ENCODE measurements at regions not wholly inside any gene's neighbourhood (a gene's known extent, or its start where the extent isn't known, plus 50 kb on each side); places are given as distances from the start of the nearest gene placed in this dataset.

DNA sequence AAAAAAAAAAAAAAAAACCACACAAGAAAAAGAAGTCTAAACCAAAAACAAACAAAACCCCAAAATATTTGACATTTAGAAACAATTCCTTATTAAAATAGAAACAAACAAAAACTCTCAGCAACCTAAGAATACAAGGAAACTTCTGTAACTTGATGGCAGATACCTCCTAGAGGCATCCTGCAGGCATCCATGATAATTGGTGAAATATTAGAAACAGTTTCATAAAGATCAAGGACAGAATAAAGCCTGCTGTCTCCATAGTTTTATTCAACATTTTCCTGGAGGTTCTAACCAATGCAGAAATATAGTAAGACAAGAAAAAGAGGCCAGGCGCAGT lies 63.0 kb upstream of the TRPM1 start:
- Histone ChIP-seq H3K4me3 (ENCODE audit: low read length) (no peak overlapping the region), H2AFZ (ENCODE audit: low read depth, low read length) (no peak overlapping the region), H3K27me3 (ENCODE audit: insufficient read depth, low read depth, low read length) (no peaks in the 10 kb centered on the region), H3K9ac (ENCODE audit: low read length) (no peak overlapping the region), H4K20me1 (ENCODE audit: insufficient read depth) (no peaks in the 10 kb centered on the region), H3K79me2 (replicated peaks; ENCODE audit: insufficient read depth, low read length) (no peaks in the 10 kb centered on the region), H3K27ac (ENCODE audit: low read length) (no peak overlapping the region), H3K36me3 (ENCODE audit: insufficient read depth, low read length) (no peaks in the 10 kb centered on the region), H3K4me2 (ENCODE audit: low read length) (no peak overlapping the region), H3K9me2 (ENCODE audit: insufficient read depth, low read length) (no peaks in the 10 kb centered on the region), H3K9me3 (ENCODE audit: low read length) (no peaks in the 10 kb centered on the region), H3F3A (ENCODE audit: insufficient read depth, low read length, poor library complexity, severe bottlenecking) (no peaks in the 10 kb centered on the region)
- TF ChIP-seq EZH2 (IDR thresholded peaks at IDR 0.05; ENCODE audit: borderline replicate concordance, insufficient read depth, low read length, poor library complexity, severe bottlenecking), result no peak

DNA sequence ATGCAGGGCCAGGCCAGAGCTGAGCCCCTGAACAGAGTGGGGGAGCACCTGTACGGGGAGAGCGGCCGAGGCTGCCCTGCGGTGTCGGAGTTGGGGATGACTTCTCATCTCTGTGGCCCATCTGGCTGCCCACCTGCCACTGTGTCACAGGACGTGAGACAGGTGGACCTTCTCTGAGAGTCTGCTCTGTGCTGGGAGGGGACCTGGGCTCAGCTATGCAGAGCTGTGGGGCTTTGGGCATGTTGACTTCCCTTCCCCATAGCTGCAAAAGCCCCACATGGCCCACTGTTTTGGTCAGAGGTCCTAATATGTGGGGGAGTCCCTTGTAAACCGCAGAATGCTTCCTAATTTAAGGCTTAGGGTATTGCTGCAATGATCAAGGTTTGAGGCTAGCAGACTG lies 68.0 kb upstream of the TRPM1 start:
- H3K9me2 ChIP-seq (ENCODE audit: insufficient read depth, low read length), result no peaks in the 10 kb centered on the region
- H3K27me3 ChIP-seq (ENCODE audit: insufficient read depth, low read depth, low read length), result no peaks in the 10 kb centered on the region
- no peak overlapping the region for H2AFZ ChIP-seq (ENCODE audit: low read depth, low read length)
- TF ChIP-seq EZH2 (IDR thresholded peaks at IDR 0.05; ENCODE audit: borderline replicate concordance, insufficient read depth, low read length, poor library complexity, severe bottlenecking) (no peak), TAF1 (IDR thresholded peaks at IDR 0.05; ENCODE audit: low read depth) (no peak), MXI1 (conservative IDR thresholded peaks at IDR 0.05; ENCODE audit: poor library complexity, severe bottlenecking) (no peak), POLR2AphosphoS5 (IDR thresholded peaks at IDR 0.05) (no peak), RAD21 (conservative IDR thresholded peaks at IDR 0.05) (no peak), EP300 (conservative IDR thresholded peaks at IDR 0.05; ENCODE audit: poor library complexity, severe bottlenecking) (no peak), SMC3 (conservative IDR thresholded peaks at IDR 0.05; ENCODE audit: poor library complexity) (no peak)
- TF ChIP-seq, protein P1, sequence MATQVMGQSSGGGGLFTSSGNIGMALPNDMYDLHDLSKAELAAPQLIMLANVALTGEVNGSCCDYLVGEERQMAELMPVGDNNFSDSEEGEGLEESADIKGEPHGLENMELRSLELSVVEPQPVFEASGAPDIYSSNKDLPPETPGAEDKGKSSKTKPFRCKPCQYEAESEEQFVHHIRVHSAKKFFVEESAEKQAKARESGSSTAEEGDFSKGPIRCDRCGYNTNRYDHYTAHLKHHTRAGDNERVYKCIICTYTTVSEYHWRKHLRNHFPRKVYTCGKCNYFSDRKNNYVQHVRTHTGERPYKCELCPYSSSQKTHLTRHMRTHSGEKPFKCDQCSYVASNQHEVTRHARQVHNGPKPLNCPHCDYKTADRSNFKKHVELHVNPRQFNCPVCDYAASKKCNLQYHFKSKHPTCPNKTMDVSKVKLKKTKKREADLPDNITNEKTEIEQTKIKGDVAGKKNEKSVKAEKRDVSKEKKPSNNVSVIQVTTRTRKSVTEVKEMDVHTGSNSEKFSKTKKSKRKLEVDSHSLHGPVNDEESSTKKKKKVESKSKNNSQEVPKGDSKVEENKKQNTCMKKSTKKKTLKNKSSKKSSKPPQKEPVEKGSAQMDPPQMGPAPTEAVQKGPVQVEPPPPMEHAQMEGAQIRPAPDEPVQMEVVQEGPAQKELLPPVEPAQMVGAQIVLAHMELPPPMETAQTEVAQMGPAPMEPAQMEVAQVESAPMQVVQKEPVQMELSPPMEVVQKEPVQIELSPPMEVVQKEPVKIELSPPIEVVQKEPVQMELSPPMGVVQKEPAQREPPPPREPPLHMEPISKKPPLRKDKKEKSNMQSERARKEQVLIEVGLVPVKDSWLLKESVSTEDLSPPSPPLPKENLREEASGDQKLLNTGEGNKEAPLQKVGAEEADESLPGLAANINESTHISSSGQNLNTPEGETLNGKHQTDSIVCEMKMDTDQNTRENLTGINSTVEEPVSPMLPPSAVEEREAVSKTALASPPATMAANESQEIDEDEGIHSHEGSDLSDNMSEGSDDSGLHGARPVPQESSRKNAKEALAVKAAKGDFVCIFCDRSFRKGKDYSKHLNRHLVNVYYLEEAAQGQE (IDR thresholded peaks at IDR 0.05; ENCODE audit: borderline replicate concordance), result no peak
- TF ChIP-seq, protein P2, sequence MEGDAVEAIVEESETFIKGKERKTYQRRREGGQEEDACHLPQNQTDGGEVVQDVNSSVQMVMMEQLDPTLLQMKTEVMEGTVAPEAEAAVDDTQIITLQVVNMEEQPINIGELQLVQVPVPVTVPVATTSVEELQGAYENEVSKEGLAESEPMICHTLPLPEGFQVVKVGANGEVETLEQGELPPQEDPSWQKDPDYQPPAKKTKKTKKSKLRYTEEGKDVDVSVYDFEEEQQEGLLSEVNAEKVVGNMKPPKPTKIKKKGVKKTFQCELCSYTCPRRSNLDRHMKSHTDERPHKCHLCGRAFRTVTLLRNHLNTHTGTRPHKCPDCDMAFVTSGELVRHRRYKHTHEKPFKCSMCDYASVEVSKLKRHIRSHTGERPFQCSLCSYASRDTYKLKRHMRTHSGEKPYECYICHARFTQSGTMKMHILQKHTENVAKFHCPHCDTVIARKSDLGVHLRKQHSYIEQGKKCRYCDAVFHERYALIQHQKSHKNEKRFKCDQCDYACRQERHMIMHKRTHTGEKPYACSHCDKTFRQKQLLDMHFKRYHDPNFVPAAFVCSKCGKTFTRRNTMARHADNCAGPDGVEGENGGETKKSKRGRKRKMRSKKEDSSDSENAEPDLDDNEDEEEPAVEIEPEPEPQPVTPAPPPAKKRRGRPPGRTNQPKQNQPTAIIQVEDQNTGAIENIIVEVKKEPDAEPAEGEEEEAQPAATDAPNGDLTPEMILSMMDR (IDR thresholded peaks at IDR 0.05; ENCODE audit: poor library complexity, severe bottlenecking), result no peak
- no peak overlapping the region for H3K4me2 ChIP-seq (ENCODE audit: low read length)
- no peaks in the 10 kb centered on the region for H3F3A ChIP-seq (ENCODE audit: insufficient read depth, low read length, poor library complexity, severe bottlenecking)
- H4K20me1 ChIP-seq (ENCODE audit: insufficient read depth), result no peaks in the 10 kb centered on the region
- no peaks in the 10 kb centered on the region for H3K9me3 ChIP-seq (ENCODE audit: low read length)
- H3K27ac ChIP-seq (ENCODE audit: low read length), result no peak overlapping the region
- H3K9ac ChIP-seq (ENCODE audit: low read length), result no peak overlapping the region
- H3K4me3 ChIP-seq (ENCODE audit: low read length), result no peak overlapping the region
- no peaks in the 10 kb centered on the region for H3K79me2 ChIP-seq (replicated peaks; ENCODE audit: insufficient read depth, low read length)
- no peaks in the 10 kb centered on the region for H3K36me3 ChIP-seq (ENCODE audit: insufficient read depth, low read length)

DNA sequence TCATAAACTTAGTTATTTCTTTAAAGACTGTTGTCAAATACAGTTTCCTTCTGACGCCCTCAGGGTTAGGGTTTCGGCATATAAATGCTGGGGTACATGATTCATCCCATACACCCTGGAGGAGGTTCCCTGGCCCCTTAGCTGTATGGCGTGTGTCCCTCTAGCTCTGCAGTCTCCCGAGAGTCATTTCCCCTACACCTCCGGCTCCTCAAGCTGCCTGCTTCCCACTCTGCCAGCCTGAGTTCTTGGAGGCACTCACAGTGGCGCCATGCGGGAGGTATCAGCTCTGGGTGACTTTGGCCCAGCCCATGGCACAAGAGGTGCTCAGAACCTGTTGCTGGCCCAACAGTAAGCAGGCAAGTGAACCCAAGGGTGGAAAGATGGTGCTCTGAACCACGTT lies 70.2 kb upstream of the TRPM1 start:
- H3K27ac ChIP-seq (ENCODE audit: low read length), result no peak overlapping the region

More for the DNA sequence above, 70.2 kb upstream of the TRPM1 start:
- no peaks in the 10 kb centered on the region for H3K9me3 ChIP-seq (ENCODE audit: low read length)
- H4K20me1 ChIP-seq (ENCODE audit: insufficient read depth), result no peaks in the 10 kb centered on the region
- no peaks in the 10 kb centered on the region for H3K27me3 ChIP-seq (ENCODE audit: insufficient read depth, low read depth, low read length)
- H3K4me2 ChIP-seq (ENCODE audit: low read length), result no peak overlapping the region
- H3F3A ChIP-seq (ENCODE audit: insufficient read depth, low read length, poor library complexity, severe bottlenecking), result no peaks in the 10 kb centered on the region
- no peak overlapping the region for H2AFZ ChIP-seq (ENCODE audit: low read depth, low read length)
- H3K9me2 ChIP-seq (ENCODE audit: insufficient read depth, low read length), result no peaks in the 10 kb centered on the region
- H3K36me3 ChIP-seq (ENCODE audit: insufficient read depth, low read length), result no peaks in the 10 kb centered on the region
- no peaks in the 10 kb centered on the region for H3K79me2 ChIP-seq (replicated peaks; ENCODE audit: insufficient read depth, low read length)
- no peak for TF ChIP-seq EZH2 (IDR thresholded peaks at IDR 0.05; ENCODE audit: borderline replicate concordance, insufficient read depth, low read length, poor library complexity, severe bottlenecking)
- no peak overlapping the region for H3K4me3 ChIP-seq (ENCODE audit: low read length)
- no peak overlapping the region for H3K9ac ChIP-seq (ENCODE audit: low read length)
